GM18517 (cell line): ENCODE measurements at regions not wholly inside any gene's neighbourhood (a gene's known extent, or its start where the extent isn't known, plus 50 kb on each side); places are given as distances from the start of the nearest gene placed in this dataset.
A peak's percentile ranks its signal among the peaks of the same experiment; 100 is the strongest.
"Not testable (repeated sequence)": the region's sequence is repeated elsewhere in the genome, so short reads cannot be mapped to it uniquely, and the experiment has no call there.

ENCODE experiments used
- ATAC-seq: cut with Tn5 transposase; IDR thresholded peaks from one replicate; pipeline ENCODE4 v1.9.1; 2021; ENCODE audit warnings: mild to moderate bottlenecking, moderate library complexity; ENCODE audit not compliant: unreplicated experiment

- ATAC-seq: no peak
Measured at GRCh38 chr4:186813377-186814068, 89.9 kb upstream of the FAT1 start.

GRCh38 chr4:186814535-186815070 lies 90.9 kb upstream of the FAT1 start:
- no peak for ATAC-seq

- no peak for ATAC-seq
Measured at GRCh38 chr4:186819342-186820086, 95.9 kb upstream of the FAT1 start.

- ATAC-seq: no peak
Measured at GRCh38 chr4:186820391-186820891, 96.8 kb upstream of the FAT1 start.

- no peak for ATAC-seq
Measured at GRCh38 chr4:186823989-186824388, 100.3 kb upstream of the FAT1 start.

- no peak for ATAC-seq
Measured at GRCh38 chr4:186825069-186825468, 101.4 kb upstream of the FAT1 start.

GRCh38 chr4:186826006-186826405 lies 102.3 kb upstream of the FAT1 start:
- ATAC-seq: no peak

- no peak for ATAC-seq
Measured at GRCh38 chr4:186826846-186827533, 103.3 kb upstream of the FAT1 start.

- ATAC-seq: no peak
Measured at GRCh38 chr4:186827534-186827897, 103.9 kb upstream of the FAT1 start.

- ATAC-seq: no peak
Measured at GRCh38 chr4:186829097-186829496, 105.4 kb upstream of the FAT1 start.

GRCh38 chr4:186829740-186830449 lies 106.2 kb upstream of the FAT1 start:
- no peak for ATAC-seq

- no peak for ATAC-seq
Measured at GRCh38 chr4:186831574-186831973, 107.9 kb upstream of the FAT1 start.

- no peak for ATAC-seq
Measured at GRCh38 chr4:186832906-186833305, 109.2 kb upstream of the FAT1 start.

GRCh38 chr4:186837463-186837862 lies 113.8 kb upstream of the FAT1 start:
- ATAC-seq: not testable (repeated sequence)

GRCh38 chr4:186838295-186838694 lies 114.6 kb upstream of the FAT1 start:
- ATAC-seq: no peak

GRCh38 chr4:186839122-186840037 lies 115.7 kb upstream of the FAT1 start:
- peak; percentile 89 for ATAC-seq

- no peak for ATAC-seq
Measured at GRCh38 chr4:186840222-186840701, 116.6 kb upstream of the FAT1 start.

- ATAC-seq: no peak
Measured at GRCh38 chr4:186840771-186841301, 117.2 kb upstream of the FAT1 start.

- ATAC-seq: no peak
Measured at GRCh38 chr4:186844059-186844681, 120.5 kb upstream of the FAT1 start.
